ENCODE measurements at regions not wholly inside any gene's neighbourhood (a gene's known extent, or its start where the extent isn't known, plus 50 kb on each side); places are given as distances from the start of the nearest gene placed in this dataset.
"Not testable (repeated sequence)": the region's sequence is repeated elsewhere in the genome, so short reads cannot be mapped to it uniquely, and the experiment has no call there.

DNA sequence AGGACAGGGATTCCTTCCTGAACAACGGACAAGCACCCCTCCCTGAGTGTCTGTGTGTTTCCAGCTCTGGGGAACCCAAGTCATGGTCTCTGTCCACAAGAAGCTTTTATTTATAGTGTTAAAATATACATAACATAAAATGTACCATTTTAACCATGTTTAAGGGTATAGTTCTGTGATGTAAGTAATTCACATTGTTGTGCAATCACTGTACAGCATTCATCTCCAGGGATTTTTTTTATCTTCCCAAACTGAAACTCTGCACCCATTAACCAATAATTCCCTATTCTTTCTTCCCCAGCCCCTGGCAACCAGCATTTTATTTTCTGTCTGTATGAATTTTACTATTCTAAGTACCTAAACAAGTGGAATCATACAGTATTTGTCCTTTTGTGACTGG lies 84.2 kb downstream of the FOXF2 start:
- TF ChIP-seq, protein P1, sequence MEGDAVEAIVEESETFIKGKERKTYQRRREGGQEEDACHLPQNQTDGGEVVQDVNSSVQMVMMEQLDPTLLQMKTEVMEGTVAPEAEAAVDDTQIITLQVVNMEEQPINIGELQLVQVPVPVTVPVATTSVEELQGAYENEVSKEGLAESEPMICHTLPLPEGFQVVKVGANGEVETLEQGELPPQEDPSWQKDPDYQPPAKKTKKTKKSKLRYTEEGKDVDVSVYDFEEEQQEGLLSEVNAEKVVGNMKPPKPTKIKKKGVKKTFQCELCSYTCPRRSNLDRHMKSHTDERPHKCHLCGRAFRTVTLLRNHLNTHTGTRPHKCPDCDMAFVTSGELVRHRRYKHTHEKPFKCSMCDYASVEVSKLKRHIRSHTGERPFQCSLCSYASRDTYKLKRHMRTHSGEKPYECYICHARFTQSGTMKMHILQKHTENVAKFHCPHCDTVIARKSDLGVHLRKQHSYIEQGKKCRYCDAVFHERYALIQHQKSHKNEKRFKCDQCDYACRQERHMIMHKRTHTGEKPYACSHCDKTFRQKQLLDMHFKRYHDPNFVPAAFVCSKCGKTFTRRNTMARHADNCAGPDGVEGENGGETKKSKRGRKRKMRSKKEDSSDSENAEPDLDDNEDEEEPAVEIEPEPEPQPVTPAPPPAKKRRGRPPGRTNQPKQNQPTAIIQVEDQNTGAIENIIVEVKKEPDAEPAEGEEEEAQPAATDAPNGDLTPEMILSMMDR (conservative IDR thresholded peaks at IDR 0.05; ENCODE audit: low read depth, low read length): no peak
- no peak overlapping the region for H3K4me3 ChIP-seq (IDR thresholded peaks at IDR 0.05; ENCODE audit: insufficient read depth, low read depth, low read length)
- H3K4me1 ChIP-seq (ENCODE audit: low read depth, poor library complexity, severe bottlenecking): peaks cover 9% of the 10 kb centered on the region
- H4K20me1 ChIP-seq (ENCODE audit: insufficient read depth): no peaks in the 10 kb centered on the region
- no peak overlapping the region for H3K9ac ChIP-seq
- no peaks in the 10 kb centered on the region for H3K79me2 ChIP-seq (ENCODE audit: insufficient read depth, low read depth)
- H3K4me2 ChIP-seq: no peak overlapping the region
- H3K36me3 ChIP-seq (ENCODE audit: insufficient read depth): no peaks in the 10 kb centered on the region
- no peak overlapping the region for H3K27ac ChIP-seq
- no peak overlapping the region for H2AFZ ChIP-seq (ENCODE audit: low read depth)
- no peaks in the 10 kb centered on the region for H3K27me3 ChIP-seq (ENCODE audit: insufficient read depth, low read depth)

DNA sequence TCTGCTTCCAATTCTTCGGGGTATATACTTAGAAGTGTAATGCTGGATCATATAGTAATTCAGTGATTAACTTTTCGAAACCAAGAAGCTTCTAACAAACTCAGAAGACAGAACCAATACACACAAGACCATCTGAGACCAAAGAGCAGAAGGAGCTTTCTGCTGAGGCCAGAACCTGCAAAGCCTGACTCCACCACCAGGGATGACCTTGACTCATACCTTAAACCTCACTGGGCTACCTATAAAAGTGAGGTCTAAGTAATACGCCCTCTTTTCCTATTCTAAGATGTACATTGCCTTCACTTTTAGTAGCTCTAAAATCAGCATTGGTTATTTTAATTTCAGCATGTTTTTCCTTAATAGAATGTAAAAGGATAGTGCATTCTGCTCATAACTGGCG lies 84.8 kb downstream of the FOXF2 start:
- H3K36me3 ChIP-seq (ENCODE audit: insufficient read depth): no peaks in the 10 kb centered on the region
- H3K27ac ChIP-seq: no peak overlapping the region
- TF ChIP-seq, protein P1 (conservative IDR thresholded peaks at IDR 0.05; ENCODE audit: low read depth, low read length): no peak
- H2AFZ ChIP-seq (ENCODE audit: low read depth): no peak overlapping the region
- no peaks in the 10 kb centered on the region for H3K27me3 ChIP-seq (ENCODE audit: insufficient read depth, low read depth)
- no peak overlapping the region for H3K4me3 ChIP-seq (IDR thresholded peaks at IDR 0.05; ENCODE audit: insufficient read depth, low read depth, low read length)
- H4K20me1 ChIP-seq (ENCODE audit: insufficient read depth): no peaks in the 10 kb centered on the region
- no peak overlapping the region for H3K9ac ChIP-seq
- peaks cover 9% of the 10 kb centered on the region for H3K4me1 ChIP-seq (ENCODE audit: low read depth, poor library complexity, severe bottlenecking)
- no peak overlapping the region for H3K4me2 ChIP-seq
- H3K79me2 ChIP-seq (ENCODE audit: insufficient read depth, low read depth): no peaks in the 10 kb centered on the region

DNA sequence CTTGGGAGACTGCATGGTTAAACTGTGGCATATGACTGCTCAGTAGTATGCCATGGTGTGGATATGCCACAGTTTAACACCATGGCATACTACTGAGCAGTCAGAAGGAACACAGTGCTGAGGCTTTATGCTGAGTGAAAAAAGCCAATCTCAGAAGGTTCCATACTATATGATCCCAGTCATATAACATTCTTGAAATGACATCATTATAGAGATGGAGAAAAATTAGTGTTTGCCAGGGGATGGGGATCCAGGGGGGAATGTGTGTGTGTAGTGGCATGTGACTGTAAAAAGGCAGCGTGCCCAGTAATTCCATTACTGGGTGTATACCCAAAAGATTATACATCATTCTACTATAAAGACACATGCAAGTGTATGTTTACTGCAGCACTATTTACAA lies 85.8 kb downstream of the FOXF2 start:
- no peaks in the 10 kb centered on the region for H3K79me2 ChIP-seq (ENCODE audit: insufficient read depth, low read depth)
- no peak overlapping the region for H3K27ac ChIP-seq
- H2AFZ ChIP-seq (ENCODE audit: low read depth): no peak overlapping the region
- no peak overlapping the region for H3K4me3 ChIP-seq (IDR thresholded peaks at IDR 0.05; ENCODE audit: insufficient read depth, low read depth, low read length)
- TF ChIP-seq, protein P1 (conservative IDR thresholded peaks at IDR 0.05; ENCODE audit: low read depth, low read length): no peak
- peaks cover 6% of the 10 kb centered on the region for H3K4me1 ChIP-seq (ENCODE audit: low read depth, poor library complexity, severe bottlenecking)
- H3K27me3 ChIP-seq (ENCODE audit: insufficient read depth, low read depth): no peaks in the 10 kb centered on the region
- no peaks in the 10 kb centered on the region for H4K20me1 ChIP-seq (ENCODE audit: insufficient read depth)
- H3K4me2 ChIP-seq: no peak overlapping the region
- H3K36me3 ChIP-seq (ENCODE audit: insufficient read depth): no peaks in the 10 kb centered on the region
- no peak overlapping the region for H3K9ac ChIP-seq

DNA sequence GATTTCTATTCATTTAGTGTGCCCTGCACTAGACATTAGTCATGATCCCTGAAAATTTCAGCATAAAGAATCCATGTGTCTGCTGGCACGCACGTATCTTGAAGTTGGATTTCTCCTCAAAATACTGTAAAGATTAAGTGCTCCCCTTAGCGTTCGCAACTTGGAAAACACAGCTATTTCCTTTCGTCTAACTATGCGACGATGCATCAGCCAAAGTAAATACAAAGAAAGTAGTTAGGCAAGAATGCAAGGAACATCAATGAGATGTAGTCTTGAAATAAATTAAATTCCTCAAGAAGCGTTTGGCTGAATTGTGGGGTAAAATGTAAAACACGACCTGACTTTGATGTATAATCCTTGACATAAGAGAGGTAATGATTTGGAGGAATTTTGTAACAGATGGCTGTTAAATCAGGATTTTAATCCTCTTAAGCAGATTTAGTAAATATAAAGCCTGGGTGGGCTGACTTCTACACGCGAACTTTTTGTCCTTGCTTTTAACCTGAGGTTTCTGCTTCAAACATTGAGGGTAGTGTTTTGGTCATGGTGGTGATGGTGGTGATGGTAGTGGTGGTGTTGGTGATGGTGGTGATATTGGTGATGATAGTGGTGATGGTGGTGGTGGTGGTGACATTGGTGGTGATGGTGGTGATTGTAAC lies 88.2 kb downstream of the FOXF2 start:
- Histone ChIP-seq H3K27me3 (ENCODE audit: insufficient read depth, low read depth) (no peaks in the 10 kb centered on the region), H3K27ac (no peak overlapping the region), H3K4me1 (ENCODE audit: low read depth, poor library complexity, severe bottlenecking) (no peaks in the 10 kb centered on the region), H3K36me3 (ENCODE audit: insufficient read depth) (no peaks in the 10 kb centered on the region), H3K79me2 (ENCODE audit: insufficient read depth, low read depth) (no peaks in the 10 kb centered on the region), H3K4me2 (no peak overlapping the region), H4K20me1 (ENCODE audit: insufficient read depth) (no peaks in the 10 kb centered on the region), H2AFZ (ENCODE audit: low read depth) (no peak overlapping the region), H3K4me3 (IDR thresholded peaks at IDR 0.05; ENCODE audit: insufficient read depth, low read depth, low read length) (no peak overlapping the region), H3K9ac (no peak overlapping the region)
- TF ChIP-seq, protein P1 (conservative IDR thresholded peaks at IDR 0.05; ENCODE audit: low read depth, low read length): no peak

DNA sequence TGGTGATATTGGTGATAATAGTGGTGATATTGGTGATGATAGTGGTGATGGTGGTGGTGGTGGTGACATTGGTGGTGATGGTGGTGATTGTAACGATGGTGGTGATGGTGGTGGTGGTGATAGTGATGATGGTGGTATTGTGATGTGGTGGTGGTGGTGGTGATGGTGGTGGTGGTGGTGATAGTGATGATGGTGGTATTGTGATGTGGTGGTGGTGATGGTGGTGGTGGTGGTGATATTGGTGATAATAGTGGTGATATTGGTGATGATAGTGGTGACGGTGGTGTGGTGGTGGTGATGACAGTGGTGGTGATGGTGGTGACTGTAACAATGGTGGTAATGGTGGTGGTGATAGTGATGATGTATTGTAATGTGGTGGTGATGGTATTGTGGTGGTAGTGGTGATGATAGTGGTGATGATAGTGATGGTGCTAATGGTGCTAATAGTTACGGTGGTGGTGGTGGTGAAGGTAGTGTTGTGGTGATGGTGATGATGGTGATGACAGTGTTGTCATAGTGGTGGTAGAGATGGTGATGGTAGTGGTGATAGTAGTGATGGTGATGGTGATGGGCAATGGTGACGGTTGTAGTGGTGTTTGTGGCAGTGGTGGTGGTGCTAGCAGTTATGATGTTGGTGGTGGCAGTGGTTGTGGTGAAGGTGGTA lies 88.9 kb downstream of the FOXF2 start:
- not testable (repeated sequence) for H3K79me2 ChIP-seq (ENCODE audit: insufficient read depth, low read depth); H3K36me3 ChIP-seq (ENCODE audit: insufficient read depth); H3K9ac ChIP-seq; H3K4me1 ChIP-seq (ENCODE audit: low read depth, poor library complexity, severe bottlenecking); H3K4me2 ChIP-seq; H4K20me1 ChIP-seq (ENCODE audit: insufficient read depth); H2AFZ ChIP-seq (ENCODE audit: low read depth); H3K4me3 ChIP-seq (IDR thresholded peaks at IDR 0.05; ENCODE audit: insufficient read depth, low read depth, low read length); H3K27me3 ChIP-seq (ENCODE audit: insufficient read depth, low read depth); H3K27ac ChIP-seq
